GM12878 (cell line): ENCODE measurements at regions not wholly inside any gene's neighbourhood (a gene's known extent, or its start where the extent isn't known, plus 50 kb on each side); places are given as distances from the start of the nearest gene placed in this dataset.
"Not testable (repeated sequence)": the region's sequence is repeated elsewhere in the genome, so short reads cannot be mapped to it uniquely, and the experiment has no call there.

Source experiments
- ATAC-seq: fragments of 200-7000 bp; cut with Tn5 transposase; 3 replicates; pipeline ENCODE4 v1.9.1; 2020; ENCODE audit warnings: mild to moderate bottlenecking, moderate library complexity
- BruUV-seq: library from RNA; stranded (reverse); fragments of 400-500 nt; replicated peaks from 2 replicates; lab custom pipeline; 2021; lab: Mats Ljungman, UMichigan
- CTCF ChIA-PET: fragments of 300-600 bp; sonication (Branson Sonifier 250); formaldehyde crosslinking; extraction: SDS; loops from one replicate; lab custom pipeline; 2021; ENCODE audit warnings: inconsistent platforms; lab: Yijun Ruan, JAX
- POLR2A ChIA-PET: fragments of 350-600 bp; formaldehyde crosslinking; extraction: SDS; loops from one replicate; lab custom pipeline; 2021; ENCODE audit warnings: inconsistent platforms; lab: Charles Lee
- RAD21 ChIA-PET: fragments of 300-600 bp; sonication (Branson Sonifier 250); formaldehyde crosslinking; loops from one replicate; lab custom pipeline; 2023; ENCODE audit warnings: antibody characterized with exemption; ENCODE audit not compliant: unreplicated experiment; lab: Charles Lee
- SMC1A ChIA-PET: fragments of 300-600 bp; sonication (Branson Sonifier 250); formaldehyde crosslinking; loops from one replicate; lab custom pipeline; 2023; ENCODE audit not compliant: unreplicated experiment, uncharacterized antibody; lab: Charles Lee
- DNase-seq: peaks from one replicate; pipeline ENCODE4 v3.0.0-alpha.2; 2011; ENCODE audit warnings: low read depth, low spot score
- FAIRE-seq: peaks from 3 replicates; lab custom pipeline; 2011; peaks lifted over from hg19 to GRCh38; lab: Jason Lieb, UNC
- H2AFZ ChIP-seq: 2 replicates; pipeline ENCODE4 v1.6.0; 2011; ENCODE audit warnings: low read depth, low read length, control low read depth; ENCODE audit not compliant: control insufficient read depth
- H3K27ac ChIP-seq: 2 replicates; pipeline ENCODE4 v1.5.1; 2011; ENCODE audit warnings: control low read depth; ENCODE audit not compliant: control insufficient read depth, insufficient read depth
- H3K27me3 ChIP-seq, 2 experiments: replicated peaks in 1 of 2; 2 replicates each; pipeline versions ENCODE4 v1.6.0 to v1.6.1; 2011; ENCODE audit warnings: low read length in 1 of 2; ENCODE audit not compliant: control insufficient read depth in 2 of 2, insufficient read depth in 2 of 2
- H3K36me3 ChIP-seq, 2 experiments: 2 replicates each; pipeline ENCODE4 v1.5.1; 2011; ENCODE audit warnings: low read length in 1 of 2; ENCODE audit not compliant: control insufficient read depth in 2 of 2, insufficient read depth in 2 of 2
- H3K4me1 ChIP-seq: 2 replicates; pipeline ENCODE4 v1.6.1; 2011; ENCODE audit warnings: mild to moderate bottlenecking, low read length, moderate library complexity, mixed read lengths; ENCODE audit not compliant: control insufficient read depth, insufficient read depth
- H3K4me2 ChIP-seq: 2 replicates; pipeline ENCODE4 v1.6.0; 2011; ENCODE audit warnings: control low read depth; ENCODE audit not compliant: control insufficient read depth, insufficient read depth
- H3K4me3 ChIP-seq: fragments of 200-600 bp; sonication (generic); 2 replicates; pipeline ENCODE4 v1.5.1; 2016
- H3K79me2 ChIP-seq: 2 replicates; pipeline ENCODE4 v1.6.0; 2011; ENCODE audit warnings: low read length; ENCODE audit not compliant: control insufficient read depth, insufficient read depth
- H3K9ac ChIP-seq: 2 replicates; pipeline ENCODE4 v1.8.0; 2011; ENCODE audit warnings: low read length, control low read depth, mixed read lengths; ENCODE audit not compliant: control insufficient read depth, insufficient read depth
- H3K9me3 ChIP-seq: replicated peaks from 3 replicates; pipeline ENCODE4 v1.5.1; 2011; ENCODE audit warnings: mild to moderate bottlenecking, low read length; ENCODE audit not compliant: control insufficient read depth, insufficient read depth
- H4K20me1 ChIP-seq: 2 replicates; pipeline ENCODE4 v1.6.0; 2011; ENCODE audit not compliant: control insufficient read depth, insufficient read depth
- WGBS: methylation state at CpG from one replicate; pipeline ENCODE4 v1.1.6; 2016; ENCODE audit warnings: low lambda C conversion rate; ENCODE audit not compliant: insufficient replicate concordance, insufficient coverage; ENCODE audit errors: missing lambda C conversion rate; 5-methylcytosine and 5-hydroxymethylcytosine counted together
- in situ Hi-C: fragments of 300-500 bp; cut with MboI; formaldehyde crosslinking; loops from 9 replicates; pipeline ENCODE4 v1.14.3; 2018; ENCODE audit warnings: mixed read lengths
- intact Hi-C: fragments of 100-400 bp; cut with micrococcal nuclease; formaldehyde crosslinking; loops from one replicate; pipeline ENCODE4 v1.14.2; 2022; ENCODE audit not compliant: unreplicated experiment

DNA sequence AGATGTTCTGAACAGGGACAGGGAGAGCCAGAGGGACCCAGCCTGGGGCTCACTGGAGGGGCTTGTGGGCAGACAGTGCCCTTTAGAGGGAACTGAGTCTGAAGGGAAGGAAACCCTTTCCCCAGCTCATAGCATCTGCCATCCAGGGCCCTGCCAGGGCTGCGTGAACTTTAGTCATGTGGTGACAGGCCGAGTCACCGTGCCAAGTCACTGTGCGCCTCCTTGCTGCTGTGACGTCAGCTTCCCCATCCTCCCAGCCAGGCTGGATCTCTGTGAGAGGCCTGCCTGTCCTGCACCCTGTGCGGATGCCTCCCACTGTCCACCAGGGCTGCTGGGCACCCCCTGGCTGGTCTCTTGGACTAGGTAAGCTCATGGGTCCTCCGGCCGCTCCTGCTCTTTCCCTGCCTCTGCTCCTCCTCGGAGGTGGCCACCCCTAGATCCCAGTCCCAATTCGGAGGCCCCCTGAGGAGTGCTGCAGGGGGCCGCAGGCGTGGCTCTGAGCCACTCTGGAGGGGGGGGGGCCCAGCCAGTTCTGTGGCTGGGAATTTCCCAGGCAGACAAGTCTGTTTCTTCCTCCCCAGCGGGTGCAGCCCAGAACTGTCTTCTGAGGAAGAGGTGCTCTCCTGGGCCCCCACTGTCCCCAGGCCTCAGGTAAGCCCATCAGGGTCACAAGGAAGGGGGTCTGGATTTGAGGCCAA, 3080.9 kb downstream of the RPIA start:
- ATAC-seq, H3K4me1 ChIP-seq, RAD21 ChIA-PET, H2AFZ ChIP-seq, intact Hi-C loops, H3K4me3 ChIP-seq, H3K4me2 ChIP-seq, H3K36me3 ChIP-seq, H3K79me2 ChIP-seq, CTCF ChIA-PET, FAIRE-seq, in situ Hi-C loops, DNase-seq, SMC1A ChIA-PET, H4K20me1 ChIP-seq, H3K27ac ChIP-seq, H3K9me3 ChIP-seq, H3K9ac ChIP-seq, POLR2A ChIA-PET, BruUV-seq, H3K27me3 ChIP-seq: not testable (repeated sequence)
- 32% methylated on average over 11 of the region's 13 CpGs for WGBS

DNA sequence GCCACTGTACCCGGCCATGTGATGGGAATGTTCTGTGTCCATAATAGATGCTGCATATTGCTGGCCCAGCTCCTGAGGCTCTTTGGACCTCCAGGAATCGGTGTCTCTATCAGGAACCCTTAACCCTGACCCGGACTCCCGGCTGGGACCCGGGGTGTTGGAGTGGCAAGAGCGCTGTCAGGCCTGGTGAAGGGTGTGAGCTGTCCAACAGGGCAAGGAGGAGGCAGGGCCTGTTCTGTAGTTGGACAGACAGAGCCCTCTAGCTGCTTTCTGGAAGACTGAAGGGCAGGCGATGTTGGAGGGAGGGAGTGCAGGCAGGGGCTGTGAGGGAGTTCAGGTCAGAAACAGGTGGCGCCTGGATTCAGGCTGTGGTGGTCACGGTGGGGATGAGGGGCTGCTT, 3082.3 kb downstream of the RPIA start:
- not testable (repeated sequence) for ATAC-seq

DNA sequence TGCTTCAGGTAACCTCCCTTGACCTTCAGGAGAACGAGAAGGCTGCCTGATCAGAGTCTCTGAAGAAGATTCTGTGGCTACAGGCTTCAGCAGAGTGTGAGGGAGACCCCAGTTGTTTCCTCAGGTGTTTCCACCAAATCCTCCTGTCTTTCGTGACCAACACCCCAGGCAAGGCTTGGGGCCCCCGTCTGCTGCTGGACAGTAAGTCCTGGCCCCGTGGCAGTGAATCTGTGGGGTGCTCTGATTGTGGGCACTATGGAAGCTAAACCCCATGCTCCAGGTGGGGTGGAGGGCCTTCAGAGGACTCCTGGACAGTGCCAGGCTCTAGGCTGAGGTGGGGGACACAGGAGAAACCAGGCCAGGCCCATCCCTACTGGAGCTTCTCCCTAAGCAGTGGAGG, 3083.7 kb downstream of the RPIA start:
- H3K27me3 ChIP-seq, ATAC-seq, H3K4me1 ChIP-seq, BruUV-seq, FAIRE-seq, DNase-seq, H3K36me3 ChIP-seq, H2AFZ ChIP-seq, intact Hi-C loops, POLR2A ChIA-PET, in situ Hi-C loops, H3K4me2 ChIP-seq, SMC1A ChIA-PET, RAD21 ChIA-PET, CTCF ChIA-PET, H3K4me3 ChIP-seq, H3K9ac ChIP-seq, H3K27ac ChIP-seq, H4K20me1 ChIP-seq, H3K79me2 ChIP-seq, H3K9me3 ChIP-seq: not testable (repeated sequence)
- WGBS, result 19% methylated on average over 4 of the region's 4 CpGs

More for the DNA sequence above, 3082.3 kb downstream of the RPIA start:
- H3K4me2 ChIP-seq, intact Hi-C loops, H3K27ac ChIP-seq, H3K4me1 ChIP-seq, BruUV-seq, H3K79me2 ChIP-seq, SMC1A ChIA-PET, H3K9ac ChIP-seq, RAD21 ChIA-PET, POLR2A ChIA-PET, H3K4me3 ChIP-seq, H3K9me3 ChIP-seq, in situ Hi-C loops, DNase-seq, H3K36me3 ChIP-seq, H3K27me3 ChIP-seq, H4K20me1 ChIP-seq, FAIRE-seq, H2AFZ ChIP-seq, CTCF ChIA-PET: not testable (repeated sequence)
- WGBS, result 25% methylated on average over 2 of the region's 9 CpGs

DNA sequence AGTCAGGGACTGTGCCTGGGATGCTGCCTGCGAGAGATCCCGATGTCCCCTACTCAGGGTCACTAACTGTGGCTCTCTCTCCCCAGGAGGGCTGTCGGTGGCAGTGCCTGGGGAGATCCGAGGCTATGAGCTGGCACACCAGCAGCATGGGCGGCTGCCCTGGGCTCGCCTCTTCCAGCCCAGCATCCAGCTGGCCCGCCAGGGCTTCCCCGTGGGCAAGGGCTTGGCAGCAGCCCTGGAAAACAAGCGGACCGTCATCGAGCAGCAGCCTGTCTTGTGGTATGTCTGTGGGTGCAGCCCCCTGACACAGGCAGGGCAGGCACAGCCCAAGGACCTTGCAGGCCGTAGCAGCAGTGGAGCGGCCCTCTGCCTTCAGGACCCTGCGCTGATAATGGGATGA, 3088.9 kb downstream of the RPIA start:
- BruUV-seq, in situ Hi-C loops, H3K4me1 ChIP-seq: not testable (repeated sequence)

More for the DNA sequence above, 3088.9 kb downstream of the RPIA start:
- H3K9ac ChIP-seq, H3K36me3 ChIP-seq, DNase-seq, ATAC-seq, RAD21 ChIA-PET, CTCF ChIA-PET, H3K4me3 ChIP-seq, H3K79me2 ChIP-seq, H3K27me3 ChIP-seq, H2AFZ ChIP-seq, FAIRE-seq, SMC1A ChIA-PET, intact Hi-C loops, H4K20me1 ChIP-seq, H3K4me2 ChIP-seq, POLR2A ChIA-PET, H3K27ac ChIP-seq, H3K9me3 ChIP-seq: not testable (repeated sequence)
- 63% methylated on average over 7 of the region's 14 CpGs for WGBS
